ENCODE measurements at regions not wholly inside any gene's neighbourhood (a gene's known extent, or its start where the extent isn't known, plus 50 kb on each side); places are given as distances from the start of the nearest gene placed in this dataset.
"Not testable (repeated sequence)": the region's sequence is repeated elsewhere in the genome, so short reads cannot be mapped to it uniquely, and the experiment has no call there.

- no peak for DNase-seq (ENCODE audit: low spot score)
These were observed 221.7 kb upstream of the RXFP2 start for GRCh38 chr13:31517599-31517998.

- DNase-seq (ENCODE audit: low spot score), result no peak
These were observed 220.7 kb upstream of the RXFP2 start for GRCh38 chr13:31518645-31519044.

DNA sequence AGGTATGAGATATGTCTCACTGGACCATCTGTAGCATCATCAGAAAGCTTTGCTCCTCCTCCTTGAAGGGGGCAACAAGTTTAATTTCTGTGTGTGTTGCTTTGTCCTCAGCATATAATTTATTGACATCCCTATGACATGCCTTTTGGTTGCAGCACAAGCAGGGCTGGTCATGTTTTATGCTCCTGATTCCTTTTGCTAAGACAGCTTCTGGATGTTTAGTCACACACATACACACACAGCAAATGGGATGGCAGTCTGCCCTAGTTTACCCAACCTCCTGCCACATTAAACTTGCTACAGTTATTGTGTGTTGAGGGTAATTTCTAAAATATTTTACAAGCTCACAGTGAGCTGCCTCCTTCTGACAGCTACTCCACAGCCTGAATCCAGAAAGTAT, 217.9 kb upstream of the RXFP2 start:
- peak; percentile 25 for DNase-seq (ENCODE audit: low spot score)

DNA sequence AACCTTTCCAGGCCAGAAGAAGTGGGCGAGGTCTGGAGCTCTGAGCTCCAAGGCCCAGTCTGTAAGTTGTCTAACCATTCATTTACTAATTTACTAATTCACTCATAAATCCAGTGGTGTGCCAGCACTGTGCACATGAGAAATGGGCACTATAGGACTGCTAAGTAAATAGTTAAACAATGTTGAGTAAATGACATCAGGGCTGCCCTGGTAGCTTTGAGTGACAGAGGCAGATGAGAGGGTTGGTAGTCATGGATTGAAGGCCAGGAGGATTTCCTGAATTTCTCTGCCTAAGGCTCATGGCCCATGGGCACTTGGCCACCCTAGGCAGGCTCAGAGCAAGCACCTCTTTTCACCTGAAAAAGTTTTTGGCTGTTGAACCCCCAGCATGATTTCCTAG, 216.9 kb upstream of the RXFP2 start:
- no peak for DNase-seq (ENCODE audit: low spot score)

DNA sequence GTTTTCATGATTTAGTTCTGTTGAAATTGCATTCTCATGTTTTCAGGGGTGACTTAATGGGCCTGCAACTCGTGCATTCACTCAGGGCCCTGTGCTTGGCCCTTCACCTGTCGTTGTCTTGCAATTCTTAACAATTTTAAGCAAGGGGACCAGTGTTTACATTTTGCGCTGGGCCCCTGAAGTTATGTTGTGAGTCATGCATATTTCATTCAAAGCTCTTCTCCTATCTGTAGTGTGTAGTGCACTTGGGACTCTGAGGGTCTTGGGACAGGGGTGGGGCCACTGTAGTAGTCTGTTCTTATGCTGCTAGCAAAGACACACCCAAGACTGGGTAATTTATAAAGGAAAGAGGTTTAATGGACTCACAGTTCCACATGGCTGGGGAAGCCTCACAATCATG, 211.2 kb upstream of the RXFP2 start:
- DNase-seq (ENCODE audit: low spot score), result no peak

DNA sequence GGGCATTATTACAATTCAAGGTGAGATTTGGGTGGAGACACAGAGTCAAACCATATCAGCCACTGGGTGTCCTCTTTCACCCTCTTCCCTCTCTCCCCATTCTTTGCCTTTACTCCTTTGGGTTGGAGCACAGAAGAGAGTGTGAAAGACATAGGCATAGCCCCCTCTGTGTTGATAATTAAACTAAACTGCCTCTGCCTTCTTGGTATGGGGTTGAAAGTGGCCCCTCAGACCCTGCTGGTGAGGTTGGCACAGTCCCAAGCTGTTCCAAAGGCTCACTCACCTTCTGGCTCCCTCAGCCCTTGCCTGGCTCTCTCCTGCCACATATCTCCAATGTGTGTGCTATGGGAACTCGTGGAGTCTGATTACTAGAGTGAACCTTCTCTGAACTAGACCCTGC, 210.6 kb upstream of the RXFP2 start:
- no peak for DNase-seq (ENCODE audit: low spot score)

DNA sequence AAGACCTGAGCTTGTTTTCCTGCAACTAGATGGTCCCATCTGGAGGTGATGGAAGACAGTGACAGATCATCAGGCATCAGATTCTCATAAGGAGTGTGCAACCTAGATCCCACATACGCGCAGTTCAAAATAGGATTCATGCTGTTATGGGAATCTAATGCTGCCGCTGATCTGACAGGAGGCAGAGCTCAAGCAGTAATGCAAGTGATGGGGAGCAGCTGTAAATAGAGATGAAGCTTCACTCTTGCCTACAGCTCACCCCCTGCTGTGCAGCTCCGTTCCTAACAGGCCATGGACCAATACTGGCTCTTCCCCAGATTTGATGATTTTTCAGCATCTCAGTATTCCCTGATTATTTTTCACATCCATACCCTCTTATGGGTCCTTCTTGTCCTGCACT, 208.4 kb upstream of the RXFP2 start:
- no peak for DNase-seq (ENCODE audit: low spot score)

DNA sequence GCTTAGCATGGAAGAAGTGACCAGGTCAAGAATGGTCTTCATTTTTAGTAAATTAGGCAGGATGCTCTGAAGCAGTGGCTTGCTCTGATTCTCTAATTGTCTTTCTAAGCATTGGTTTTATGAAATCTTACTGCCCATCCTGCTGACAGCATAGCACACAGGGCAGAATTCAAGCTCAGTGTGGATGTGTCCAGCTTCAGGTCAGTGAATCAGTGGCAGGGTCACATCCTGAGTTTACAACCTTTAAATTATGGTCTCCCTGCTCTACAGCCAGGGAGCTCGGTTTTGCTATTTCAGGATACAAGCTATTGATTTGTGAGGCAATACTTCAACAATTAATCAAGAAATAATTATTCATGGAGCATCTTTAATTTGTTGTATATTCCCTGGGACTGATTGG, 202.3 kb upstream of the RXFP2 start:
- DNase-seq (ENCODE audit: low spot score), result no peak

DNA sequence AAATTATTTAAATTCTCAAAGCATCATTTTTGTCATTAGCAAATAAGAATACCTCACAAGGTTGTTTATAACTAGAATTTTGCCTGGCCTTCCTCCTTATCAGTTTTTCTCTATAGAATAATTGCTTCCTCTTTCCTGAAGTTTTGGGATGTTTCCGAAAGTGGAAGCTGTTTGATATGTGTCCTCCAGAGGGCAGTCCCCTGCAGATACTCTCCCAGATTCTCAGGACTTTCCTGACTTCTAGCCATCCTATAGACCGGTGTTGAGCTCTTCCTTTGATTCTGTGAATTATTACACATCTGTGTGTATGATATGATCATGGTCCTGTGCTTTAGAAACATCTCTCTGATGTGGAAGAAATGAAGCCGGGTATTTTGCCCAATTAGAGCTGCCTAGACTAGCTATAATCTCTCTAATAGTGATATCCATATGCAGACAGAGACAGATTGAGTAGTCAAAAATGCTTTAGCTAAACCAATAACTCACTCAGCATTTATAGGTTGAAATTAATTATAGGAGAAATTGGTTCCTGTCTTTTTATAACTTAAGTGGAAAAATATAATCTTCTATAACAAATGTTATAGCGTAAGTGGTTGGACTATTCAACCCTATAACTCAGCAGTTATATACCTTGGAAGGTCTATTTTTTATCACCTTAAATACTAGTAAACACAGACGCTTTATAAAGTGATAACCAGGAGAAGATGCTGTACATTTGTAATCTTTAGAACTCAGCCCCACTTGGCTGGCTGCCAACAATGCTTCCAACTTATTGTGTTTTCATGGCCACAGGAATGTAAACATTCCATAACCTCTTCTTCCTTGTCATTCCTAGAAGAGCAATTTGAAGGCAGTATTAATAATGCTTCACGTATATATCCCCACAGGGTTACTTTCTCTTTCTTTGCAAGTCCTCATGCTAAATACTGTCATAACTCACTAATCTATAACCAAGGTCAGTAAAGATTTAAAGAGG, 201.0 kb upstream of the RXFP2 start:
- DNase-seq (ENCODE audit: low spot score), result no peak

- DNase-seq (ENCODE audit: low spot score), result no peak
These were observed 199.0 kb upstream of the RXFP2 start for GRCh38 chr13:31540281-31540680.

GRCh38 chr13:31543190-31543589, 196.1 kb upstream of the RXFP2 start:
- DNase-seq (ENCODE audit: low spot score), result no peak

DNA sequence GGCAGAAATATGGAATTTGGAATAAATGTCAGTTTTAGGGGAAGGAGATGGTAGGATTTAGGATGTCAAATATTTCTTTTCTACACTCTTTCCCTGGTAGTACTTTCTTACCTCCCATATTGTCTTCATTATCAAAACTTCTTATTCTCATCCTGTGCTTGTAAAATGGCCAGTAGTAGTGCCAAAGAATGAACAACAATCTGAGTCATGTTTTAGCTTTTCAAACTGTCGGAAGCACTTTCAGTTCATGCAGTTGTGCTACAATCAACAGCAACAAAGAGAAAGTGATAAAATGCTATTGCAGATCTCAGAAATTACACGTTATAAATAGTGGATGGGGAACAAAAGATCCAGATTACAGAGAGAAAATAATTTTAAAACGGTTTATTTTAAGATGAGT, 193.7 kb upstream of the RXFP2 start:
- peak; percentile 3 for DNase-seq (ENCODE audit: low spot score)

- DNase-seq (ENCODE audit: low spot score), result no peak
These were observed 182.9 kb upstream of the RXFP2 start for GRCh38 chr13:31556376-31556775.

DNA sequence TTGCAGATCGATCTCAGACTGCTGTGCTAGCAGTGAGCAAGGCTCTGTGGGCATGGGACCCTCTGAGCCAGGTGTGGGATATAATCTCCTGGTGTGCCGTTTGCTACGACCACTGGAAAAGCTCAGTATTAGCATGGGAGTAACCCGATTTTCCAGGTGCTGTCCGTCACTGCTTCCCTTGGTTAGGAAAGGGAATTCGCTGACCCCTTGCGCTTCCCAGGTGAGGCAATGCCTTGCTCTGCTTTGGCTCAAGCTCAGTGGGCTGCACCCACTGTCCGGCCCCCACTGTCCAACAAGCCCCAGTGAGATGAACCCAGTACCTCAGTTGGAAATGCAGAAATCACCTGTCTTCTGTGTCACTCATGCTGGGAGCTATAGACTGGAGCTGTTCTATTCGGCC, 155.1 kb upstream of the RXFP2 start:
- not testable (repeated sequence) for DNase-seq (ENCODE audit: low spot score)

- DNase-seq (ENCODE audit: low spot score), result no peak
These were observed 151.5 kb upstream of the RXFP2 start for GRCh38 chr13:31587698-31588266.

DNA sequence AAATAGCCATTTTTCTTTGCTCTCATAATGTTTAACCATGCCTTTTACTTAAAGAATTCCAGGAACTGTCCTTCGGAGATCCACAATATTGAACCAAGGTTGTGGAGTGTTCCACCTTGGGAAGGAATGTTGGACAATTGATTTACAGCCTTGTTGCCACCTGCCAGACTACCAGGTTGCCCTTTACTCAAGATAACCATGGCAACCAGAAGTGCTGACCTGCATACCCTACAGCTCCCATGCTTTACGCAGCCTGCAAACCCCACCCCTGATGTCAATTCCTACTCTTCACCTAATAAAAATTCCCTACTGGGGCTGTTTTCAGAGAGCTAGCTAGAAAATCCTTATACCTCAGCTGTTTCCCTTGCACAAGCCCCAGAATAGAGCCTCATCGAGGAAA, 151.0 kb upstream of the RXFP2 start:
- DNase-seq (ENCODE audit: low spot score), result no peak

DNA sequence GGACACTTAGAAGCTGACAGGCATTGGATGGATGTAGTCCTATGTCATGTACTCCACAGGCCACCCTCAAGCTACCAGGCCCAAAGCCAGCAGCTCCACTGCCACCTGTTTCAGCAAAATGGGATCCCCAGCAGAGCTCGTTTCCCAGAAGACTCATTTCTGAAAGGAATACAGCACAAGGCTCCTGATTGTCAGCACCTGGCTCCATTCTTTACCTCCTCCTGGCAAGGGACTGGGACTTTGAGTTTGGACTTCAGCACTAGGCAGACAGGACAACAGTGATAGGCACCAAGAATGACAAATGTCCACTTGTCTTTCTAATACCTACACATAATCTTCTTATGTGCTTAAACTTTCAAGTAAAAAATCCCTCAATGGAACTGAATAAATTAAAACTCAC, 150.4 kb upstream of the RXFP2 start:
- DNase-seq (ENCODE audit: low spot score), result no peak

- DNase-seq (ENCODE audit: low spot score), result no peak
These were observed 147.6 kb upstream of the RXFP2 start for GRCh38 chr13:31591642-31592233.

- no peak for DNase-seq (ENCODE audit: low spot score)
These were observed 145.3 kb upstream of the RXFP2 start for GRCh38 chr13:31594056-31594455.

- no peak for DNase-seq (ENCODE audit: low spot score)
These were observed 143.8 kb upstream of the RXFP2 start for GRCh38 chr13:31595563-31595962.

DNA sequence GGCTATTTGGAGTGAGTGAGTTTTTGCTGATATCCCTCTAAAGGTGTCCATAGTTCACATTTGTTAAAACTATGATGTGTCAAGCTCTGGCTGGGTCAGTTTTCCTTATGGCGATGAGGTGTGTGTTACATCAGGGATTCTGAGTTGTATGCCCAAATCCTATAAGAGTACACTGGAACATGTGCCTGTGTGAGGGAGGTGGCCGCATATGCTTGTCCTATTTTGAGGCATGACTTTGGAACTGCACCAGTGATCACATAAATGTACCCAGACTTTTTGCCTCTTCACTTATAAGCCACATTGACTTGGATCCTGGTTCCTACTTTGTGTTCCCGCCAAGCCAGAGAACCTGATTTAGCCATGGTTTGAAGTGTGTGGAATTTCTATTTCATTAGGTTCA, 140.3 kb upstream of the RXFP2 start:
- DNase-seq (ENCODE audit: low spot score), result no peak

DNA sequence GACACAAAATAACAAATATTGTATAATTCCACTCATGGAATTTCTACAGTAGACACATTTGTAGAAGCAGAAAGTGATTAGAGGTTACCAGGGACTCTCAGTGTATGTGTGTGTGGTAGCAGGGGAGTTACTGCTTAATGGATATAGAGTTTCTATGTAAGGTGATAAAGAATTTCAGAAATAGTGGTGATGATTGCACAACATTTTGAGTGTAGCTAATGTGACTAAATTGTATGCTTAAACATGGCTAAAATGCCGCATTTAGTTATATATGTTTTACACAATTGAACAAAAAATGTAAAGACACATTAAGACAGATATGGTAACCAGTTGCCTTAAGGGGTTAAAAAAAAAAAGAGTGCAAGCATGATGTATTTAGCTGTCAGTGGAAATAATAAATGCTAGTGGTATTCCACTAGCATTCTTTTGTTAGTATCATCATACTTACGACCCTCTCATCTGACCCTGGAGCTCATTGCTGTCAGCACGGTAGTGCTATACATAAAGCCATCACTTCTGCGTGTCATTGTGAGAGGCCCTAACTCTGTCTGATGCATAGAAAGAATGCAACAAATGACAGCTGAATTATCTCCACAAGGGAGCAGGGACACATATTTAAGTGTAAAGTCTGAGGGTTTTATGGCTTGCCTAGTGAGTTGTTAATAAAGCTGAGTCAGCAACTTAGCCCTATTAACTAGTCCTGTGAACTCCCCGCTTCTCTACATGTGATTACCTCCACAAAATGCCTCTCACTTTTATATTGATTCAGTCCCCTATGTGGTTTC, 134.1 kb upstream of the RXFP2 start:
- DNase-seq (ENCODE audit: low spot score), result no peak
